Naive thymus-derived CD4-positive, alpha-beta T cell (primary cell): ENCODE measurements at regions not wholly inside any gene's neighbourhood (a gene's known extent, or its start where the extent isn't known, plus 50 kb on each side); places are given as distances from the start of the nearest gene placed in this dataset.
"Not testable (repeated sequence)": the region's sequence is repeated elsewhere in the genome, so short reads cannot be mapped to it uniquely, and the experiment has no call there.

ENCODE experiments used
- ATAC-seq: fragments of 150-1000 bp; cut with Tn5 transposase; 2 replicates; pipeline ENCODE4 v1.10.0; 2021; ENCODE audit warnings: mild to moderate bottlenecking, moderate library complexity
- CTCF ChIA-PET: fragments of 350-600 bp; sonication (Branson Sonifier 250); formaldehyde crosslinking; loops from one replicate; lab custom pipeline; 2021; ENCODE audit warnings: antibody characterized with exemption; lab: Charles Lee
- POLR2A ChIA-PET: fragments of 350-600 bp; sonication (Branson Sonifier 250); formaldehyde crosslinking; loops from one replicate; lab custom pipeline; 2021; ENCODE audit warnings: antibody characterized with exemption, inconsistent platforms; lab: Charles Lee
- DNase-seq, 9 donors: peaks; one replicate each; pipeline versions ENCODE4 v3.0.0 to v3.0.0-alpha.2; 2020 to 2022; ENCODE audit warnings: mixed read lengths in 1 of 9
- H3K27ac ChIP-seq: one replicate; pipeline ENCODE4 v1.7.0; 2013; ENCODE audit warnings: mild to moderate bottlenecking, low read depth, low read length, moderate library complexity
- H3K27me3 ChIP-seq, 2 donors: one replicate each; pipeline ENCODE4 v1.7.0; 2013; ENCODE audit warnings: low read length in 2 of 2, mild to moderate bottlenecking in 2 of 2, moderate library complexity in 2 of 2; ENCODE audit not compliant: control insufficient read depth in 2 of 2, insufficient read depth in 2 of 2
- H3K36me3 ChIP-seq, 3 experiments: 1 replicate in 2 of 3; 2 replicates in 1 of 3; pipeline ENCODE4 v1.7.0; 2013; ENCODE audit warnings: low read length in 3 of 3, mild to moderate bottlenecking in 3 of 3, moderate library complexity in 1 of 3; ENCODE audit not compliant: insufficient read depth in 3 of 3, control insufficient read depth in 2 of 3
- H3K4me1 ChIP-seq, 2 donors: one replicate each; pipeline ENCODE4 v1.7.0; 2013; ENCODE audit warnings: low read length in 2 of 2, mild to moderate bottlenecking in 2 of 2, moderate library complexity in 1 of 2; ENCODE audit not compliant: control insufficient read depth in 2 of 2, insufficient read depth in 2 of 2
- H3K4me3 ChIP-seq: 2 replicates; pipeline ENCODE4 v1.7.0; 2013; ENCODE audit warnings: mild to moderate bottlenecking, low read length
- H3K9me3 ChIP-seq, 3 experiments: 1 replicate in 2 of 3; 2 replicates in 1 of 3; pipeline ENCODE4 v1.7.0; 2013; ENCODE audit warnings: low read length in 3 of 3; ENCODE audit not compliant: control insufficient read depth in 2 of 3
- H3K27ac Mint-ChIP-seq, 9 donors: one replicate each; pipeline ENCODE4 v1.8.0; 2020 to 2022; ENCODE audit warnings: mixed read lengths in 9 of 9, mild to moderate bottlenecking in 8 of 9, moderate library complexity in 5 of 9, inconsistent platforms in 2 of 9
- H3K27me3 Mint-ChIP-seq, 5 donors: one replicate each; pipeline ENCODE4 v1.8.0; 2021 to 2022; ENCODE audit warnings: mixed read lengths in 5 of 5, mild to moderate bottlenecking in 1 of 5
- H3K36me3 Mint-ChIP-seq, 5 donors: one replicate each; pipeline ENCODE4 v1.8.0; 2020 to 2022; ENCODE audit warnings: mixed read lengths in 5 of 5, mild to moderate bottlenecking in 3 of 5, inconsistent platforms in 1 of 5
- H3K4me1 Mint-ChIP-seq, 7 donors: one replicate each; pipeline ENCODE4 v1.8.0; 2020 to 2022; ENCODE audit warnings: mixed read lengths in 7 of 7, mild to moderate bottlenecking in 3 of 7, inconsistent platforms in 1 of 7
- H3K4me3 Mint-ChIP-seq, 10 donors: one replicate each; pipeline ENCODE4 v1.8.0; 2020 to 2022; ENCODE audit warnings: mild to moderate bottlenecking in 10 of 10, mixed read lengths in 10 of 10, moderate library complexity in 6 of 10, inconsistent platforms in 2 of 10
- H3K9me3 Mint-ChIP-seq, 11 donors: one replicate each; pipeline ENCODE4 v1.8.0; 2020 to 2022; ENCODE audit warnings: mixed read lengths in 11 of 11, mild to moderate bottlenecking in 4 of 11, inconsistent platforms in 1 of 11, moderate library complexity in 1 of 11
- intact Hi-C, 2 donors: fragments of 100-400 bp; cut with micrococcal nuclease; formaldehyde crosslinking; loops; one replicate each; pipeline ENCODE4 v1.15.1; 2023

- Histone ChIP-seq H3K4me3 (no peak overlapping the region), H3K27me3 (no peaks in the 10 kb centered on the region), H3K4me1 (no peaks in the 10 kb centered on the region), H3K27ac (no peak overlapping the region), H3K36me3 (no peaks in the 10 kb centered on the region), H3K9me3 (no peaks in the 10 kb centered on the region)
- ATAC-seq (no peak), DNase-seq (no peak)
- no peak overlapping the region for H3K27ac Mint-ChIP-seq
- peaks cover 0 to 8% (median 0%) of the 10 kb centered on the region in 11 donors for H3K9me3 Mint-ChIP-seq
- no peaks in the 10 kb centered on the region for H3K36me3 Mint-ChIP-seq
- H3K4me3 Mint-ChIP-seq = no peak overlapping the region
- peaks cover 0 to 2% (median 0%) of the 10 kb centered on the region in 7 donors for H3K4me1 Mint-ChIP-seq
- intact Hi-C loops = no loop called here
- CTCF ChIA-PET = no interaction called here
- H3K27me3 Mint-ChIP-seq = peaks cover 0 to 20% (median 13%) of the 10 kb centered on the region in 5 donors
- POLR2A ChIA-PET = no interaction called here
Observed at GRCh38 chr16:25374556-25374955, 116.9 kb upstream of the ZKSCAN2 start.

GRCh38 chr16:25372716-25373115 is 115.1 kb upstream of the ZKSCAN2 start:
- H3K4me3 Mint-ChIP-seq = no peak overlapping the region
- Histone ChIP-seq H3K27me3 (no peaks in the 10 kb centered on the region), H3K27ac (no peak overlapping the region), H3K36me3 (no peaks in the 10 kb centered on the region), H3K4me1 (no peaks in the 10 kb centered on the region), H3K9me3 (no peaks in the 10 kb centered on the region), H3K4me3 (no peak overlapping the region)
- peaks cover 0 to 3% (median 0%) of the 10 kb centered on the region in 5 donors for H3K36me3 Mint-ChIP-seq
- CTCF ChIA-PET = no interaction called here
- H3K27ac Mint-ChIP-seq = no peak overlapping the region
- ATAC-seq = no peak
- intact Hi-C loops = no loop called here
- H3K4me1 Mint-ChIP-seq = peaks cover 0 to 2% (median 0%) of the 10 kb centered on the region in 7 donors
- H3K9me3 Mint-ChIP-seq = peaks cover 0 to 5% (median 0%) of the 10 kb centered on the region in 11 donors
- POLR2A ChIA-PET = no interaction called here
- no peak for DNase-seq
- peaks cover 0 to 19% (median 14%) of the 10 kb centered on the region in 5 donors for H3K27me3 Mint-ChIP-seq

- Mint-ChIP-seq H3K36me3 (peaks cover 0 to 3% (median 0%) of the 10 kb centered on the region in 5 donors), H3K9me3 (peaks cover 0 to 4% (median 0%) of the 10 kb centered on the region in 11 donors), H3K27ac (no peak overlapping the region), H3K4me3 (no peak overlapping the region), H3K27me3 (peaks cover 0 to 18% (median 8%) of the 10 kb centered on the region in 5 donors), H3K4me1 (peaks cover 0 to 3% (median 0%) of the 10 kb centered on the region in 7 donors)
- Histone ChIP-seq H3K27me3 (no peaks in the 10 kb centered on the region), H3K4me3 (no peak overlapping the region), H3K9me3 (no peaks in the 10 kb centered on the region), H3K27ac (no peak overlapping the region), H3K4me1 (no peaks in the 10 kb centered on the region), H3K36me3 (no peaks in the 10 kb centered on the region)
- ChIA-PET CTCF (no interaction called here), POLR2A (no interaction called here)
- ATAC-seq (no peak), DNase-seq (no peak)
- intact Hi-C loops = no loop called here
Observed at GRCh38 chr16:25371342-25371741, 113.7 kb upstream of the ZKSCAN2 start.

GRCh38 chr16:25370541-25370940 is 112.9 kb upstream of the ZKSCAN2 start:
- H3K36me3 Mint-ChIP-seq = peaks cover 0 to 3% (median 0%) of the 10 kb centered on the region in 5 donors
- H3K27ac Mint-ChIP-seq = no peak overlapping the region
- intact Hi-C loops = no loop called here
- Histone ChIP-seq H3K36me3 (no peaks in the 10 kb centered on the region), H3K4me3 (no peak overlapping the region), H3K9me3 (no peaks in the 10 kb centered on the region), H3K27me3 (no peaks in the 10 kb centered on the region), H3K4me1 (no peaks in the 10 kb centered on the region), H3K27ac (no peak overlapping the region)
- H3K4me3 Mint-ChIP-seq = no peak overlapping the region
- ChIA-PET CTCF (no interaction called here), POLR2A (no interaction called here)
- no peak for ATAC-seq
- H3K27me3 Mint-ChIP-seq = peaks cover 0 to 22% (median 12%) of the 10 kb centered on the region in 5 donors
- peaks cover 0 to 4% (median 0%) of the 10 kb centered on the region in 11 donors for H3K9me3 Mint-ChIP-seq
- H3K4me1 Mint-ChIP-seq = peaks cover 0 to 4% (median 0%) of the 10 kb centered on the region in 7 donors
- DNase-seq = no peak

GRCh38 chr16:25367773-25368524 is 110.3 kb upstream of the ZKSCAN2 start:
- H3K4me3 Mint-ChIP-seq = no peak overlapping the region
- peaks cover 0 to 33% (median 27%) of the 10 kb centered on the region in 5 donors for H3K27me3 Mint-ChIP-seq
- POLR2A ChIA-PET = no interaction called here
- H3K27ac Mint-ChIP-seq = no peak overlapping the region
- Histone ChIP-seq H3K36me3 (no peaks in the 10 kb centered on the region), H3K27ac (no peak overlapping the region), H3K4me1 (no peaks in the 10 kb centered on the region), H3K27me3 (no peaks in the 10 kb centered on the region), H3K4me3 (no peak overlapping the region), H3K9me3 (no peaks in the 10 kb centered on the region)
- intact Hi-C loops = no loop called here
- CTCF ChIA-PET = no interaction called here
- no peak for ATAC-seq
- H3K4me1 Mint-ChIP-seq = peaks cover 0 to 3% (median 0%) of the 10 kb centered on the region in 7 donors
- H3K9me3 Mint-ChIP-seq = peaks cover 0 to 4% (median 0%) of the 10 kb centered on the region in 11 donors
- H3K36me3 Mint-ChIP-seq = peaks cover 0 to 3% (median 0%) of the 10 kb centered on the region in 5 donors
- DNase-seq = no peak

GRCh38 chr16:25366078-25366477 is 108.4 kb upstream of the ZKSCAN2 start:
- DNase-seq (no peak), ATAC-seq (no peak)
- H3K27ac ChIP-seq = no peak overlapping the region
- Mint-ChIP-seq H3K36me3 (peaks cover 0 to 3% (median 0%) of the 10 kb centered on the region in 5 donors), H3K4me3 (no peak overlapping the region), H3K4me1 (peaks cover 0 to 3% (median 0%) of the 10 kb centered on the region in 7 donors), H3K27me3 (peaks cover 0 to 33% (median 27%) of the 10 kb centered on the region in 5 donors), H3K9me3 (peaks cover 0 to 4% (median 0%) of the 10 kb centered on the region in 11 donors), H3K27ac (no peak overlapping the region)
- H3K27me3 ChIP-seq = no peaks in the 10 kb centered on the region
- no peaks in the 10 kb centered on the region for H3K9me3 ChIP-seq
- no peaks in the 10 kb centered on the region for H3K4me1 ChIP-seq
- ChIA-PET CTCF (no interaction called here), POLR2A (no interaction called here)
- H3K4me3 ChIP-seq = no peak overlapping the region
- H3K36me3 ChIP-seq = no peaks in the 10 kb centered on the region
- intact Hi-C loops = no loop called here

DNA sequence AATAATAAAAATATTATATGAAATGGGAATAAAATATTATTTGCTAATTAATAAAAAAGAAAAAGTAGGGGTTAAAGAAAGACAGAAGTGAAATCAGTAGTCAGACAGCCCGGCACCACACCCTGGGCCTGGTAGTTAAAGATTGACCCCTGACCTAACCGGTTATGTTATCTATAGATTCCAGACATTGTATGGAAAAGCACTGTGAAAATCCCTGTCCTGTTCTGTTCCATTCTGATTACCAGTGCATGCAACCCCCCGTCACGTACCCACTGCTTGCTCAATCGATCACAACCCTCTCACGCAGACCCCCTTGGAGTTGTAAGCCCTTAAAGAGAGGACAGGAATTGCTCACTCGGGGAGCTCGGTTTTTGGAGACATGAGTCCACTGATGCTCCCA is 101.9 kb upstream of the ZKSCAN2 start:
- ATAC-seq, intact Hi-C loops, DNase-seq, H3K4me3 Mint-ChIP-seq, H3K36me3 ChIP-seq, CTCF ChIA-PET, H3K4me1 Mint-ChIP-seq, H3K27ac ChIP-seq, H3K27me3 ChIP-seq, H3K4me3 ChIP-seq, H3K4me1 ChIP-seq, H3K27ac Mint-ChIP-seq, H3K9me3 Mint-ChIP-seq, H3K36me3 Mint-ChIP-seq, POLR2A ChIA-PET, H3K9me3 ChIP-seq: not testable (repeated sequence)
- peaks cover 0 to 12% (median 9%) of the 10 kb centered on the region in 5 donors for H3K27me3 Mint-ChIP-seq
